Pulmonary artery endothelial cell (primary cell): ENCODE measurements at regions not wholly inside any gene's neighbourhood (a gene's known extent, or its start where the extent isn't known, plus 50 kb on each side); places are given as distances from the start of the nearest gene placed in this dataset.
"Not testable (repeated sequence)": the region's sequence is repeated elsewhere in the genome, so short reads cannot be mapped to it uniquely, and the experiment has no call there.

Source experiments
- DNase-seq: peaks from one replicate; pipeline ENCODE4 v3.0.0-alpha.2; 2011; ENCODE audit warnings: low read depth, low spot score

GRCh38 chr2:64913357-64913869 is 75.8 kb upstream of the SLC1A4 start:
- DNase-seq: no peak

GRCh38 chr2:64914247-64914646 is 75.0 kb upstream of the SLC1A4 start:
- DNase-seq: no peak

- no peak for DNase-seq
Observed at GRCh38 chr2:64914735-64915509, 74.3 kb upstream of the SLC1A4 start.

GRCh38 chr2:64915510-64915900 is 73.7 kb upstream of the SLC1A4 start:
- DNase-seq: no peak

GRCh38 chr2:64918220-64918886 is 70.8 kb upstream of the SLC1A4 start:
- no peak for DNase-seq

- no peak for DNase-seq
Observed at GRCh38 chr2:64919261-64919660, 69.9 kb upstream of the SLC1A4 start.

GRCh38 chr2:64922482-64923384 is 66.5 kb upstream of the SLC1A4 start:
- DNase-seq: no peak

GRCh38 chr2:64923385-64923710 is 65.9 kb upstream of the SLC1A4 start:
- no peak for DNase-seq

- DNase-seq: no peak
Observed at GRCh38 chr2:64924170-64924934, 64.8 kb upstream of the SLC1A4 start.

GRCh38 chr2:64925930-64926722 is 63.1 kb upstream of the SLC1A4 start:
- DNase-seq: not testable (repeated sequence)

GRCh38 chr2:64928813-64929212 is 60.4 kb upstream of the SLC1A4 start:
- no peak for DNase-seq

GRCh38 chr2:64929333-64929732 is 59.9 kb upstream of the SLC1A4 start:
- no peak for DNase-seq

GRCh38 chr2:64930258-64930671 is 58.9 kb upstream of the SLC1A4 start:
- DNase-seq: no peak

- DNase-seq: no peak
Observed at GRCh38 chr2:64931246-64932115, 57.7 kb upstream of the SLC1A4 start.

- no peak for DNase-seq
Observed at GRCh38 chr2:64932116-64932370, 57.2 kb upstream of the SLC1A4 start.

GRCh38 chr2:64932371-64933216 is 56.6 kb upstream of the SLC1A4 start:
- DNase-seq: no peak

- DNase-seq: no peak
Observed at GRCh38 chr2:64934530-64934929, 54.7 kb upstream of the SLC1A4 start.

- DNase-seq: no peak
Observed at GRCh38 chr2:64936809-64937208, 52.4 kb upstream of the SLC1A4 start.

GRCh38 chr2:64937314-64937686 is 51.9 kb upstream of the SLC1A4 start:
- DNase-seq: not testable (repeated sequence)
